Keratinocyte (primary cell): ENCODE measurements at regions not wholly inside any gene's neighbourhood (a gene's known extent, or its start where the extent isn't known, plus 50 kb on each side); places are given as distances from the start of the nearest gene placed in this dataset.

Experiments used
- CTCF ChIP-seq, 3 experiments: IDR thresholded peaks in 1 of 3; conservative IDR thresholded peaks in 1 of 3; optimal IDR thresholded peaks in 1 of 3; 2 replicates in 2 of 3; 3 replicates in 1 of 3; pipeline versions ENCODE3 to v1.5.1; 2011; ENCODE audit warnings: low read length in 3 of 3, mild to moderate bottlenecking in 3 of 3, moderate library complexity in 2 of 3, control low read depth in 1 of 3, inconsistent platforms in 1 of 3; ENCODE audit not compliant: insufficient read depth in 2 of 3; ENCODE audit errors: extremely low read depth in 1 of 3
- EZH2 ChIP-seq: IDR thresholded peaks from one replicate; pipeline ENCODE4 v1.6.1; 2012; ENCODE audit warnings: inconsistent platforms, mild to moderate bottlenecking, low read length, moderate library complexity

GRCh38 chr11:37699644-37700043 is 1101.6 kb upstream of the RAG2 start:
- TF ChIP-seq CTCF (optimal IDR thresholded peaks at IDR 0.05 in 1 of 3, IDR thresholded peaks at IDR 0.05 in 1 of 3, conservative IDR thresholded peaks at IDR 0.05 in 1 of 3; ENCODE audit: extremely low read depth in 1 of 3, insufficient read depth in 2 of 3, low read length in 3 of 3) (no peak), EZH2 (no peak)
